HEK293T (cell line): ENCODE measurements at regions not wholly inside any gene's neighbourhood (a gene's known extent, or its start where the extent isn't known, plus 50 kb on each side); places are given as distances from the start of the nearest gene placed in this dataset.

ENCODE experiments used
- CTCF ChIA-PET: fragments of 350-600 bp; formaldehyde crosslinking; extraction: SDS; loops from one replicate; lab custom pipeline; 2021; ENCODE audit warnings: antibody characterized with exemption, inconsistent platforms; lab: Yijun Ruan, JAX
- POLR2A ChIA-PET: fragments of 350-600 bp; formaldehyde crosslinking; extraction: SDS; loops from one replicate; lab custom pipeline; 2020; ENCODE audit warnings: antibody characterized with exemption, inconsistent platforms; lab: Yijun Ruan, JAX
- DNase-seq: peaks from one replicate; pipeline ENCODE4 v3.0.0; 2012; ENCODE audit warnings: mixed read lengths; ENCODE audit errors: extremely low spot score
- ARNT ChIP-seq: fragments of 450-650 bp; IDR thresholded peaks from 2 replicates; pipeline ENCODE4 v1.6.1; 2017; ENCODE audit warnings: mild to moderate bottlenecking
- BHLHE40 ChIP-seq: fragments of 450-650 bp; IDR thresholded peaks from 2 replicates; pipeline ENCODE4 v1.6.1; 2016; ENCODE audit warnings: mild to moderate bottlenecking, moderate library complexity, borderline replicate concordance
- CTBP1 ChIP-seq: fragments of 450-650 bp; IDR thresholded peaks from 2 replicates; pipeline ENCODE4 v1.6.1; 2016; ENCODE audit warnings: borderline replicate concordance
- ELF4 ChIP-seq: fragments of 450-650 bp; IDR thresholded peaks from 2 replicates; pipeline ENCODE4 v1.6.1; 2017; ENCODE audit warnings: antibody characterized with exemption
- FOXA1 ChIP-seq: fragments of 450-650 bp; IDR thresholded peaks from 2 replicates; pipeline ENCODE4 v1.6.1; 2016; ENCODE audit warnings: mild to moderate bottlenecking
- FOXK2 ChIP-seq: fragments of 450-650 bp; IDR thresholded peaks from 2 replicates; pipeline ENCODE4 v1.6.1; 2016; ENCODE audit warnings: mild to moderate bottlenecking
- FOXM1 ChIP-seq: fragments of 450-650 bp; IDR thresholded peaks from 2 replicates; pipeline ENCODE4 v1.6.1; 2017; ENCODE audit warnings: mild to moderate bottlenecking, borderline replicate concordance
- HDGF ChIP-seq: fragments of 450-650 bp; IDR thresholded peaks from 2 replicates; pipeline ENCODE4 v1.6.1; 2017; ENCODE audit warnings: antibody characterized with exemption, borderline replicate concordance
- L3MBTL2 ChIP-seq: fragments of 450-650 bp; conservative IDR thresholded peaks from 2 replicates; pipeline ENCODE4 v1.6.1; 2016; ENCODE audit warnings: mild to moderate bottlenecking
- LEF1 ChIP-seq: fragments of 450-650 bp; IDR thresholded peaks from 2 replicates; pipeline ENCODE4 v1.6.1; 2017; ENCODE audit warnings: mild to moderate bottlenecking, borderline replicate concordance
- NFRKB ChIP-seq: fragments of 450-650 bp; IDR thresholded peaks from 2 replicates; pipeline ENCODE4 v1.6.1; 2016; ENCODE audit warnings: mild to moderate bottlenecking, moderate library complexity
- PKNOX1 ChIP-seq: fragments of 450-650 bp; IDR thresholded peaks from 2 replicates; pipeline ENCODE4 v1.6.1; 2016
- SP1 ChIP-seq: fragments of 450-650 bp; IDR thresholded peaks from 2 replicates; pipeline ENCODE4 v1.6.1; 2017
- SUZ12 ChIP-seq: fragments of 450-650 bp; IDR thresholded peaks from 2 replicates; pipeline ENCODE4 v1.6.1; 2016; ENCODE audit warnings: mild to moderate bottlenecking
- TARDBP ChIP-seq: fragments of 450-650 bp; IDR thresholded peaks from 2 replicates; pipeline ENCODE4 v1.6.1; 2016
- ZNF384 ChIP-seq: fragments of 450-650 bp; IDR thresholded peaks from 2 replicates; pipeline ENCODE4 v1.6.1; 2016

DNA sequence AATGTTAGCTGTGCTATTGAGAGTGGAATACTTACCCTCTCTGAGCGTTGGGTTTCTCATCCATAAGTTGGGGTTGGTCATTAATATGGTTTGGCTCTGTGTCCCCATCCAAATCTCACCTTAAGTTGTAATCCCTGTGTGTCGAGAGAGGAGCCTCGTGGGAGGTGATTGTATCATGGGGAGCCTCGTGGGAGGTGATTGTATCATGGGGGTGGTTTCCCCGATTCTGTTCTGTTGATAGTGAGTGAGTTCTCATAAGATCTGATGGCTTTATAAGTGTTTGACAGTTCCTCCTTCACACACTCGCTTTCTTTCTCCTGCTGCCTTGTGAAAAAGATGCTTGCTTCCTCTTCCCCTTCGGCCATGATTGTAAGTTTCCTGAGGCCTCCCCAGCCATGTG, 391.1 kb downstream of the FAM133A start:
- DNase-seq, result no peak
- ChIA-PET CTCF (no interaction called here), POLR2A (no interaction called here)
- TF ChIP-seq FOXA1 (no peak), SP1 (no peak), ARNT (no peak), NFRKB (no peak), PKNOX1 (no peak), HDGF (no peak), FOXM1 (no peak), CTBP1 (no peak), TARDBP (no peak), ZNF384 (no peak), LEF1 (no peak), ELF4 (no peak), SUZ12 (no peak), BHLHE40 (no peak), FOXK2 (no peak), L3MBTL2 (no peak)

GRCh38 chrX:94089149-94089548, 415.1 kb downstream of the FAM133A start:
- TF ChIP-seq ELF4 (no peak), ZNF384 (no peak), ARNT (no peak), FOXK2 (no peak), SUZ12 (no peak), PKNOX1 (no peak), FOXA1 (no peak), SP1 (no peak), FOXM1 (no peak), LEF1 (no peak), HDGF (no peak), TARDBP (no peak), NFRKB (no peak), L3MBTL2 (no peak), BHLHE40 (no peak), CTBP1 (no peak)
- POLR2A ChIA-PET, result no interaction called here
- no peak for DNase-seq
- CTCF ChIA-PET, result no interaction called here

- TF ChIP-seq ZNF384 (no peak), ELF4 (no peak), FOXK2 (no peak), PKNOX1 (no peak), SUZ12 (no peak), LEF1 (no peak), CTBP1 (no peak), TARDBP (no peak), L3MBTL2 (no peak), FOXM1 (no peak), NFRKB (no peak), ARNT (no peak)
- POLR2A ChIA-PET, result no interaction called here
- DNase-seq, result no peak
- CTCF ChIA-PET, result no interaction called here
Observed at GRCh38 chrX:94097868-94098267, 423.9 kb downstream of the FAM133A start.

DNA sequence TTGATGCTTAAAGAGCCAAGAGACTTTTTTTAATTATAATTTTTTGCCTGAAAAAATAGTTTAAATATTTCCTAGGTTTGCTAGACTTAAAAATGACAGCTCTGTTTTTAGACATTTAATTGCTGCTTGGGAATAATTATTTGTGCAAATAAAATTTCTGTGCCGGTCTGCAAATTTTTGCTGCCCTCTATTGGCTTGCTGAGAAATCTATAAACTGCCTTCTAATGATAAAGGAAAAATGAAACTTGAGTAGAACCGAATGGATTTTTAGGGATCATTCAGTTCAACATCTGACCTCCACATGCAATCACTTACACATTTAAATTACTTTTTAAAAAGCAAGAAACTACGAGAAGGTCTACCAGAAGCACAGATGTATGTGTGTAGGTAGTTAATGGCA, 434.0 kb downstream of the FAM133A start:
- no peak for TF ChIP-seq PKNOX1
- no peak for TF ChIP-seq LEF1
- TF ChIP-seq TARDBP, result no peak
- TF ChIP-seq SUZ12, result no peak
- no peak for TF ChIP-seq L3MBTL2
- no peak for TF ChIP-seq ZNF384
- TF ChIP-seq NFRKB, result no peak
- no peak for TF ChIP-seq FOXM1
- TF ChIP-seq CTBP1, result no peak
- no peak for TF ChIP-seq ARNT
- no peak for TF ChIP-seq ELF4
- TF ChIP-seq FOXA1, result no peak
- TF ChIP-seq FOXK2, result no peak
- ChIA-PET CTCF (no interaction called here), POLR2A (no interaction called here)
- no peak for DNase-seq

GRCh38 chrX:94114362-94114761, 440.4 kb downstream of the FAM133A start:
- DNase-seq, result no peak
- TF ChIP-seq FOXM1 (no peak), LEF1 (no peak), BHLHE40 (no peak), TARDBP (no peak)
- POLR2A ChIA-PET, result no interaction called here
- CTCF ChIA-PET, result no interaction called here

GRCh38 chrX:94121799-94122198, 447.8 kb downstream of the FAM133A start:
- CTCF ChIA-PET, result no interaction called here
- no peak for DNase-seq
- POLR2A ChIA-PET, result no interaction called here
- TF ChIP-seq HDGF, result no peak
- no peak for TF ChIP-seq SUZ12
- no peak for TF ChIP-seq SP1
- no peak for TF ChIP-seq TARDBP
- TF ChIP-seq LEF1, result no peak
- no peak for TF ChIP-seq FOXM1
- TF ChIP-seq ELF4, result no peak
- TF ChIP-seq BHLHE40, result no peak
- TF ChIP-seq ZNF384, result no peak
- no peak for TF ChIP-seq PKNOX1
- TF ChIP-seq NFRKB, result no peak
- no peak for TF ChIP-seq ARNT
- no peak for TF ChIP-seq FOXK2
- no peak for TF ChIP-seq FOXA1
- no peak for TF ChIP-seq L3MBTL2
- TF ChIP-seq CTBP1, result no peak
